ENCODE measurements at regions not wholly inside any gene's neighbourhood (a gene's known extent, or its start where the extent isn't known, plus 50 kb on each side); places are given as distances from the start of the nearest gene placed in this dataset.

DNA sequence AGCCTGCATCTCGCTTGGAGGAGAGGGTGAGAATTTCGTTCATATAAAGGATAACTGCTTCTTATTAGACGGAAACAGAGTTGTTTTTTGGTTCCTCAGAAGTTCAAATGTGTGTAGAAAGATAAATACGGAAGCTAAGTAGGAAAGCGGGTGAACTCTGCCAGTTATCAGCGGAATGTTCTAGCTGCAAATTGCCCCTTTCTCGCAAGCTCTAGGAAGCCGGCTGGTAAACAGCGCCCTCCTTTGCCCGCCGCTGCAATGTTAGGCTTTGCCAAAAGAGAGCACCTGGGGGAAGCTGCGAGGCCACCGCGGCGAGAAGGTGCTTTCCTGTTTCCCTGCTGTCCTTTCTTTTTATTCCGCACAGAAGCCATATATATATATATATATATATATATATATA is 67.0 kb downstream of the IGLL5 start:
- TF ChIP-seq, protein P1, sequence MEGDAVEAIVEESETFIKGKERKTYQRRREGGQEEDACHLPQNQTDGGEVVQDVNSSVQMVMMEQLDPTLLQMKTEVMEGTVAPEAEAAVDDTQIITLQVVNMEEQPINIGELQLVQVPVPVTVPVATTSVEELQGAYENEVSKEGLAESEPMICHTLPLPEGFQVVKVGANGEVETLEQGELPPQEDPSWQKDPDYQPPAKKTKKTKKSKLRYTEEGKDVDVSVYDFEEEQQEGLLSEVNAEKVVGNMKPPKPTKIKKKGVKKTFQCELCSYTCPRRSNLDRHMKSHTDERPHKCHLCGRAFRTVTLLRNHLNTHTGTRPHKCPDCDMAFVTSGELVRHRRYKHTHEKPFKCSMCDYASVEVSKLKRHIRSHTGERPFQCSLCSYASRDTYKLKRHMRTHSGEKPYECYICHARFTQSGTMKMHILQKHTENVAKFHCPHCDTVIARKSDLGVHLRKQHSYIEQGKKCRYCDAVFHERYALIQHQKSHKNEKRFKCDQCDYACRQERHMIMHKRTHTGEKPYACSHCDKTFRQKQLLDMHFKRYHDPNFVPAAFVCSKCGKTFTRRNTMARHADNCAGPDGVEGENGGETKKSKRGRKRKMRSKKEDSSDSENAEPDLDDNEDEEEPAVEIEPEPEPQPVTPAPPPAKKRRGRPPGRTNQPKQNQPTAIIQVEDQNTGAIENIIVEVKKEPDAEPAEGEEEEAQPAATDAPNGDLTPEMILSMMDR (IDR thresholded peaks at IDR 0.05; ENCODE audit: borderline replicate concordance, extremely low read depth, low read length, poor library complexity, severe bottlenecking) = peak; percentile 67
- no peak for TF ChIP-seq EZH2 (IDR thresholded peaks at IDR 0.05; ENCODE audit: borderline replicate concordance, low read depth, low read length, severe bottlenecking)
- no peaks in the 10 kb centered on the region for H3K9me3 ChIP-seq (ENCODE audit: insufficient read depth, low read length, severe bottlenecking)
- H3K9ac ChIP-seq (ENCODE audit: low read depth, low read length) = no peak overlapping the region
- H3K27me3 ChIP-seq (ENCODE audit: insufficient read depth, low read length, poor library complexity) = no peaks in the 10 kb centered on the region
- no peaks in the 10 kb centered on the region for H4K20me1 ChIP-seq (ENCODE audit: insufficient read depth, low read length)
- no peaks in the 10 kb centered on the region for H3K36me3 ChIP-seq (ENCODE audit: insufficient read depth, low read length)
- no peak overlapping the region for H3K27ac ChIP-seq (ENCODE audit: low read length)
- H3K79me2 ChIP-seq (ENCODE audit: insufficient read depth, low read length) = no peaks in the 10 kb centered on the region
- peak; percentile 66 for DNase-seq
- H3K4me1 ChIP-seq (ENCODE audit: insufficient read depth, low read length) = peaks cover 53% of the 10 kb centered on the region
- no peak overlapping the region for H2AFZ ChIP-seq (ENCODE audit: low read depth, low read length)
- no peak for ATAC-seq (ENCODE audit: insufficient read depth, low read depth)
- H3K4me2 ChIP-seq (ENCODE audit: insufficient read depth, low read length) = no peak overlapping the region
- no peak overlapping the region for H3K4me3 ChIP-seq (ENCODE audit: low read depth in 1 of 2, low read length in 2 of 2)

DNA sequence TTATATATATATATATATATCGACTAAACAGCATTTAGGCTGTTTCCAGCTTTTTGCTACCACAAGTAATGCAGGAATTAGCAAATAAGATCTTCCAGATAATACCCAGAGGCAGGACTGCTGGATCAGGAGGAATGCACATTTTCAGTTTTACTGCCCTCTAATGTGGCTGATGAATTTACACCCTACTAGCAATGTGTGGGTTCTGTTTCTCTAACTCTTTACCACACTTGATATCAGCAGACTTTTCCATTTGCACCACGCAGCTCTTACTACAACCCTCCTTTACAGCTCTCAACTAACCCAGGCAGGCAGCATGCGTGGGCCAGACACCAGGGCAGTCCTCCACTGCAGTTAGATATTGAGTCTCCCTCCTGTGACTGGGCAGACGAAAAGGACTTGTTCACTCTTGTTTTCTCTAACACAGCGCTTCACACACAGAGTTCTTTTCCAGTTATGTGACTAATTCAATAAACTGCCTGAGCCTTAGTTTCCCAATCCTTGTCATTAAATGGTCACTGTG is 67.7 kb downstream of the IGLL5 start:
- peak; percentile 30; the same call in 2 of the 3 replicates for ATAC-seq (ENCODE audit: insufficient read depth, low read depth)
- Histone ChIP-seq H3K4me3 (ENCODE audit: low read depth in 1 of 2, low read length in 2 of 2) (no peak overlapping the region), H3K27ac (ENCODE audit: low read length) (peak overlapping the region; percentile 23), H3K9me3 (ENCODE audit: insufficient read depth, low read length, severe bottlenecking) (no peaks in the 10 kb centered on the region), H3K27me3 (ENCODE audit: insufficient read depth, low read length, poor library complexity) (no peaks in the 10 kb centered on the region), H4K20me1 (ENCODE audit: insufficient read depth, low read length) (no peaks in the 10 kb centered on the region), H3K36me3 (ENCODE audit: insufficient read depth, low read length) (no peaks in the 10 kb centered on the region), H2AFZ (ENCODE audit: low read depth, low read length) (no peak overlapping the region), H3K79me2 (ENCODE audit: insufficient read depth, low read length) (no peaks in the 10 kb centered on the region), H3K4me1 (ENCODE audit: insufficient read depth, low read length) (peaks cover 48% of the 10 kb centered on the region), H3K9ac (ENCODE audit: low read depth, low read length) (no peak overlapping the region), H3K4me2 (ENCODE audit: insufficient read depth, low read length) (no peak overlapping the region)
- DNase-seq = no peak
- no peak for TF ChIP-seq EZH2 (IDR thresholded peaks at IDR 0.05; ENCODE audit: borderline replicate concordance, low read depth, low read length, severe bottlenecking)
- TF ChIP-seq, protein P1 (IDR thresholded peaks at IDR 0.05; ENCODE audit: borderline replicate concordance, extremely low read depth, low read length, poor library complexity, severe bottlenecking) = no peak

DNA sequence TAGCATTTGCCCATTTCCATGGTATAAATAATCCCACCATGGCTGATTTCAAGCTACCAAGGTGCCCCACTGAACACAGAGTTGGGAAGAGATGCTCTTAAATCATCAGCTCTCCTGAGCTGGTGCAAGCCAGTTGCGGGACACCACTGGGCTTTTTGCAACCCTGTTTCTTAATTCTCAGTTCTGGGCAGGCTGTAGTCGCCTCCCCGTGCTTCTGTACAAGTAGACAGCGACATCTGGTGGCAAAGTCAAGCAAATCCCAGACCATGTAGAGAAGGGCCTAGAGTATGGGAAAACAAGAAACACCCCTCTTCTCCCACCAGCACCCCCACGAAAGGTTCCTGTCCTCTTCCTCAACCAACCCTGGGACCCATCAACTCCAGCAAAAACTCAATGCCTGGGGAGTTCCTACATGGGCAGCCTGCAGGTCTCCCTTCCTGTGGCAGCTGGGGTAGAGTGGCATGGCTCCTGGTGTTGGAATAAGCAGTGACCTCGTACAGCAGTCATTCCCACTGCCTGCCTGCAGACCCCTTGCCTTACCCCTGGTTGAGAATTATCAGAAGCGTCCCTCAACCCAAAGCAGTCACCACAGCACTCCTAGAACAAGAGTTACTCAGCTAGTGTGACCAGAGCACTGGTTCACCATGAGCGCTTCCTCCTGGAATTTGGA is 68.4 kb downstream of the IGLL5 start:
- Histone ChIP-seq H2AFZ (ENCODE audit: low read depth, low read length) (no peak overlapping the region), H3K27ac (ENCODE audit: low read length) (peak overlapping the region; percentile 23), H3K4me1 (ENCODE audit: insufficient read depth, low read length) (peaks cover 41% of the 10 kb centered on the region), H3K36me3 (ENCODE audit: insufficient read depth, low read length) (no peaks in the 10 kb centered on the region), H3K4me2 (ENCODE audit: insufficient read depth, low read length) (no peak overlapping the region), H3K79me2 (ENCODE audit: insufficient read depth, low read length) (no peaks in the 10 kb centered on the region), H3K4me3 (ENCODE audit: low read depth in 1 of 2, low read length in 2 of 2) (no peak overlapping the region), H3K9ac (ENCODE audit: low read depth, low read length) (no peak overlapping the region), H3K27me3 (ENCODE audit: insufficient read depth, low read length, poor library complexity) (no peaks in the 10 kb centered on the region), H4K20me1 (ENCODE audit: insufficient read depth, low read length) (no peaks in the 10 kb centered on the region), H3K9me3 (ENCODE audit: insufficient read depth, low read length, severe bottlenecking) (peaks cover 1% of the 10 kb centered on the region)
- TF ChIP-seq, protein P1 (IDR thresholded peaks at IDR 0.05; ENCODE audit: borderline replicate concordance, extremely low read depth, low read length, poor library complexity, severe bottlenecking) = peak; percentile 95
- TF ChIP-seq EZH2 (IDR thresholded peaks at IDR 0.05; ENCODE audit: borderline replicate concordance, low read depth, low read length, severe bottlenecking) = no peak
- DNase-seq (peak; percentile 82), ATAC-seq (ENCODE audit: insufficient read depth, low read depth) (peak; percentile 89)

All from DND-41 (cell line).